Activated CD4-positive, alpha-beta T cell treated with anti-CD3 and anti-CD28 coated beads, Interleukin-2, amount 10 ng/mL, durations not matched to agents 24 days and 14 days (primary cell): ENCODE measurements at regions not wholly inside any gene's neighbourhood (a gene's known extent, or its start where the extent isn't known, plus 50 kb on each side); places are given as distances from the start of the nearest gene placed in this dataset.
"Not testable (repeated sequence)": the region's sequence is repeated elsewhere in the genome, so short reads cannot be mapped to it uniquely, and the experiment has no call there.

Source experiments
- DNase-seq: peaks from one replicate; pipeline ENCODE4 v3.0.0; 2022
- H3K27ac Mint-ChIP-seq: one replicate; pipeline ENCODE4 v1.8.0; 2022; ENCODE audit warnings: mild to moderate bottlenecking, mixed read lengths
- H3K27me3 Mint-ChIP-seq: one replicate; pipeline ENCODE4 v1.8.0; 2022; ENCODE audit warnings: mixed read lengths
- H3K36me3 Mint-ChIP-seq: one replicate; pipeline ENCODE4 v1.8.0; 2022; ENCODE audit warnings: low read depth, mild to moderate bottlenecking, mixed read lengths
- H3K4me1 Mint-ChIP-seq: one replicate; pipeline ENCODE4 v1.8.0; 2021; ENCODE audit warnings: mixed read lengths
- H3K4me3 Mint-ChIP-seq: one replicate; pipeline ENCODE4 v1.8.0; 2022; ENCODE audit warnings: mild to moderate bottlenecking, moderate library complexity, mixed read lengths
- H3K9me3 Mint-ChIP-seq: one replicate; pipeline ENCODE4 v1.8.0; 2021; ENCODE audit warnings: mixed read lengths
- intact Hi-C: fragments of 100-400 bp; cut with micrococcal nuclease; formaldehyde crosslinking; loops from one replicate; pipeline ENCODE4 v1.15.1; 2023

DNA sequence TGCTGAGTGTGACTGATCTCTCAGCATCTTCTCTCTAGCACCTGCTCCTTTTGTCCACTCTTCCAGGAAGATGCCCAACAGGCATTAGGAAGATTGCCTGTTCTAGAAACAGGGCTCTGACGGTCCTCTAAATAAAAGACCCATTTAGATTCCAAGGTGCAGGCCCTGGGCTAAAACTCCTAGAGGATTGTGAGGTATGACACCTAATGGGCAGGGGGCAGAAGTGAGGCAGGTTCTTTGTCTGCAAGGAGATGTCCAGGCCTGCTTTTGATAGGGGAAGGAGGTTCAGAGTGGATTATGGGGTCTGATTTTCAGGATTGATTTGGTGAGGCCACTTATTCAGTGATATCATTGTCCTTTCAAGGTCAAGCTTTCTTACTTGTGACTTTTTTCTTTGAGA lies 140.8 kb upstream of the TRPC7 start:
- Mint-ChIP-seq H3K36me3 (no peaks in the 10 kb centered on the region), H3K9me3 (no peaks in the 10 kb centered on the region), H3K4me1 (no peaks in the 10 kb centered on the region), H3K27me3 (no peaks in the 10 kb centered on the region), H3K4me3 (no peak overlapping the region), H3K27ac (no peak overlapping the region)
- DNase-seq: no peak
- intact Hi-C loops: no loop called here

DNA sequence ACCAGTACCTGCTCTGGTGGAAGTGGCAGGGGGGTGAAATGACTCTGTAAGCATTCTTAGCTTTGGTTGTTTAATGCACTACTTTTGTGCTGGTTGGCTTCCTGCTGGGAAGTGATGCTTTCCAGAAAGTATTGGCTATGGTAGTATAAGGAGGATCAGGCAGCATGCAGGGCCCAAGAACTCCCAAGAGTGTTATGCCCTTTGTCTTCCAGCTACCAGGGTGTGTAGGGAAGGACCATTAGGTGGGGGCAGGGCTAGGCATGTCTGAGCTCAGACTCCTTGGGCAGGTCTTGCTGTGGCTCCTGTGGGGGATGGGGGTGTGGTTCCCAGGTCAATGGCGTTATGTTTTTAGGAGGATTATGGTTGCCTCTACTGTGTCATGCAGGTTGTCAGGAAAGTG lies 135.8 kb upstream of the TRPC7 start:
- no peak for DNase-seq
- Mint-ChIP-seq H3K9me3 (no peaks in the 10 kb centered on the region), H3K4me3 (no peak overlapping the region), H3K27me3 (no peaks in the 10 kb centered on the region), H3K36me3 (no peaks in the 10 kb centered on the region), H3K27ac (no peak overlapping the region), H3K4me1 (no peaks in the 10 kb centered on the region)
- intact Hi-C loops: no loop called here

DNA sequence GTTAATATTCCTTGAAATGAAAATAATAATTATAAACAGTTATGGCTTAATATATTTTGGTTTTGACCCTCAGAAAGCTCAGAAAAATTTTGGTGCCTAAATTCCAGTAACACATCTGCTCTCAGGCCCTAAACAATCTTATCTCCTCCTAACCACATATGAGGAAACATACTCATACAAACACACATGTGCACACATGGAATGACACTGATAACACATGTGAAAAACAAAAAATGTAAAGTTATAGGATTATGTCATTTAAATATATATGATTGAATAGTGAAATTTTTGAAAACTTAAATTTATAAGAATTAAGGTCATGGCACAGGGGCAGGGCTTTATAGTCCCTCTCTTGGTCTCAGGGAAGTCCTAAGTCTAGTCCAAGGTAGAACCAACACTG lies 127.2 kb upstream of the TRPC7 start:
- H3K4me3 Mint-ChIP-seq: no peak overlapping the region
- no peaks in the 10 kb centered on the region for H3K36me3 Mint-ChIP-seq
- H3K9me3 Mint-ChIP-seq: no peaks in the 10 kb centered on the region
- H3K27me3 Mint-ChIP-seq: no peaks in the 10 kb centered on the region
- H3K27ac Mint-ChIP-seq: no peak overlapping the region
- H3K4me1 Mint-ChIP-seq: no peaks in the 10 kb centered on the region
- no peak for DNase-seq
- intact Hi-C loops: no loop called here

DNA sequence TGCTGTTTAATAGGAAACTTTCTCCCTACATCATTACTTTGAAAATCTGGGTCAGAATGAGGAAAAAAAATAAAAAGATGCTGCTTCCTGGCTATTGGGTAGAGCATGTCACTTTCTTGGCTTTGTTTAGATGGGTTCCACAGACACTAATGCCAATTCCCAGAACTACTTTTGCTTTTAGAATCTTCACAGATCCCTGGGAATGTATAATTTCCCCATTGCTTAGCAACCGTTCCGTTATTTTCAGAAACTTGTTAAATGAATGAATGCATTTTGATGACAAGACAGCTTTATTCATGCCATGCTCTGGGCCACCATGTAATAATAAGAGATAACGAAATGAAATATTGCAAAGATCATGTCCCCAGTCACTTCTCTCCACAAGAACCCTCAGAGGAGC lies 126.5 kb upstream of the TRPC7 start:
- no peaks in the 10 kb centered on the region for H3K9me3 Mint-ChIP-seq
- intact Hi-C loops: no loop called here
- no peak for DNase-seq
- no peaks in the 10 kb centered on the region for H3K4me1 Mint-ChIP-seq
- H3K27me3 Mint-ChIP-seq: no peaks in the 10 kb centered on the region
- H3K4me3 Mint-ChIP-seq: no peak overlapping the region
- no peaks in the 10 kb centered on the region for H3K36me3 Mint-ChIP-seq
- H3K27ac Mint-ChIP-seq: no peak overlapping the region

DNA sequence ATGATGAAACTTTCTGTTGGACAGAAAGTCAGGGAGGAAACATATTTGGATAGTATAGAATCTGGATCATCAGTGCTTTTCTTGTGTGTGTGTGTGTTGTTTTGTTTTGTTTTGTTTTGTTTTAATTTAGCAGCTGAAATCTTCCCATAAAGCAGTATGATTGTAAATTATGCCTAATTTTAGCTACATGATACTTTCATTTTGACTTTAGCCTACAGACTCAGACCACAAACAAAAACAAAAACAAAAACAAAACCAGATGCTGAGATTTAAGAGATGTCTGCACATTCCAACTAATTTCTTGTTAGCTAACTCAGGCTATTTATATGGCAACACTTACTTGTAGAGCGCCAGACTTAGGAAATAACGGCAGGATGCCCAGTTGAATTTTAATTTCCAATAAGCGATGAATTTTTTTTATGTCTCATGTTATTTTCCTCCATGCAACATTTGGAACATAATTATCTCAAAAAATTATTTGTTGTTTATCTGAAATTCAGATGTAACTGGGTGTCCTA lies 119.5 kb upstream of the TRPC7 start:
- H3K9me3 Mint-ChIP-seq: no peaks in the 10 kb centered on the region
- no peak for DNase-seq
- H3K27ac Mint-ChIP-seq: no peak overlapping the region
- no peaks in the 10 kb centered on the region for H3K4me1 Mint-ChIP-seq
- H3K27me3 Mint-ChIP-seq: no peaks in the 10 kb centered on the region
- H3K4me3 Mint-ChIP-seq: no peak overlapping the region
- intact Hi-C loops: no loop called here
- H3K36me3 Mint-ChIP-seq: no peaks in the 10 kb centered on the region

DNA sequence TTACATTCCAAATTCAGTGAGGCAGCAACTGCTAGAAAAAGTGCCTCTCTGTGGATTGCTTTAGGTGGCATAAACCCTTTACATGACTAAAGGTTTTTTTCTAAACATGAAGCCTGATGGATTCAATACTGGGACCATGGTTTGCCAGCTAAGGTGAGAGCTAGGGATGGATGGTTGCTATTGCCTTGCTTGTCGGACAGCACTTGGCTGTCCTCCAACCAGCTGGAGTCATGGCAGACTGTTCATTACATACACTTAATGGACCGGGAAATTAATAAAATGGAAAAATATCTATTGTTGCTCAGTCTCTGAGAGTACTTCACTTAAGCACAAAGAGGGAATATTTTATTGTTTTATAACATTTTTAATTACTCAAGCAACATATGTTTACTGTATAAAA lies 116.9 kb upstream of the TRPC7 start:
- no peaks in the 10 kb centered on the region for H3K9me3 Mint-ChIP-seq
- H3K36me3 Mint-ChIP-seq: no peaks in the 10 kb centered on the region
- intact Hi-C loops: no loop called here
- H3K4me1 Mint-ChIP-seq: no peaks in the 10 kb centered on the region
- no peak overlapping the region for H3K4me3 Mint-ChIP-seq
- no peak for DNase-seq
- H3K27me3 Mint-ChIP-seq: no peaks in the 10 kb centered on the region
- no peak overlapping the region for H3K27ac Mint-ChIP-seq

DNA sequence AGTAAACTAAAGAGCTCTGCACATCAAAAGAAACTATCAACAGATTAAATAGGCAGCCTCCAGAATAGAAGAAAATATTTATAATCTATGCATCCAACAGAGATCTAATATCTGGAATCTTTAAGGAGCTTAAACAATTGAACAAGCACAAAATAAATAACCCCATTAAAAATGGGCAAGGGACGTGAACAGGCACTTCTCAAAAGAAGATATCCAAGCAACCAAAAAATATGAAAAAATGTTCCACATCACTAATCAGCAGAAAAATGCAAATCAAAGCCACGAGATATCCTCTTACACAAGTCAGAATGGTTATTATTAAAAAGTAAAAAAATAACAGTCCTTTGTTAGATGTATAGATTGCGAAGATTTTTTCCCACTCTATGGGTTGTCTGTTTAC lies 109.1 kb upstream of the TRPC7 start:
- intact Hi-C loops: no loop called here

DNA sequence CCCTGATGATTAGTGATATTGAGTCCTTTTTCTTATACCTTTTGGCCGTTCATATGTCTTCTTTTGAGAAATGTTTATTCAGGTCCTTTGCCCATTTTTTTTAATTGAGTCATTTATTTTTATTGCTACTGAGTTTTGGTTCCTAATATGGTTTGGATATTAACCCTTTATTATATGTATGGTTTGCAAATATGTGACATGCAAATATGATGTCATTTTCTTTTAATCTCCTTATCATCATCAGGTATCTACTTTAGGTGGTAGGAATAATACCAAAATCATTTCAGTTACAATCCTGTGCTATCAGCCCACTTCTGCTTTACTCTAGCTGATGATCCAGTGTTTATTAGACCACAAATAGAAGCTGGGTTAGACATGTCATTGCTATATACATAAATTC lies 102.3 kb upstream of the TRPC7 start:
- Mint-ChIP-seq H3K27me3 (no peaks in the 10 kb centered on the region), H3K4me3 (no peak overlapping the region), H3K9me3 (no peaks in the 10 kb centered on the region), H3K36me3 (no peaks in the 10 kb centered on the region), H3K4me1 (no peaks in the 10 kb centered on the region), H3K27ac (no peak overlapping the region)
- no peak for DNase-seq
- intact Hi-C loops: no loop called here

More for the DNA sequence above, 109.1 kb upstream of the TRPC7 start:
- H3K9me3 Mint-ChIP-seq: no peaks in the 10 kb centered on the region
- H3K27me3 Mint-ChIP-seq: no peaks in the 10 kb centered on the region
- DNase-seq: no peak
- H3K4me3 Mint-ChIP-seq: no peak overlapping the region
- H3K36me3 Mint-ChIP-seq: no peaks in the 10 kb centered on the region
- H3K4me1 Mint-ChIP-seq: no peaks in the 10 kb centered on the region
- no peak overlapping the region for H3K27ac Mint-ChIP-seq

DNA sequence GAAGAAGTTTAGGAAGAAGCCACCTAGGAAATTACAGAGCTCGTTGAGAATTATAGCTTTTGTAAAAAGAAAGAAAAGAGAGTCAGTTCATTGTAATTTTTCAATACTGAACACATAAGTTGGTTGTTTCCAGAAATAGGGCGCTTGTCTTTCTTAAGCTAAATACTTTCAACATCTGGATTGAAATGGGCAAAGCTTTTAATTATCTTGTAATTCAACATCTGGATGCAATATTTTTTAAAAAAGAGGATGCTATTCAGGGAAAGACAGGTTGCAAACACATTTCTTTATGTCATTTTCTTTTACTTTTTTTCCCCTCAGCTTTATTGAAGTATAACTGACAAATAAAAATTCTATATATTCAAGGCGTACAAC lies 100.7 kb upstream of the TRPC7 start:
- no peak overlapping the region for H3K4me3 Mint-ChIP-seq
- no peaks in the 10 kb centered on the region for H3K36me3 Mint-ChIP-seq
- H3K4me1 Mint-ChIP-seq: no peaks in the 10 kb centered on the region
- H3K27me3 Mint-ChIP-seq: no peaks in the 10 kb centered on the region
- no peak overlapping the region for H3K27ac Mint-ChIP-seq
- intact Hi-C loops: no loop called here
- H3K9me3 Mint-ChIP-seq: no peaks in the 10 kb centered on the region
- DNase-seq: no peak

DNA sequence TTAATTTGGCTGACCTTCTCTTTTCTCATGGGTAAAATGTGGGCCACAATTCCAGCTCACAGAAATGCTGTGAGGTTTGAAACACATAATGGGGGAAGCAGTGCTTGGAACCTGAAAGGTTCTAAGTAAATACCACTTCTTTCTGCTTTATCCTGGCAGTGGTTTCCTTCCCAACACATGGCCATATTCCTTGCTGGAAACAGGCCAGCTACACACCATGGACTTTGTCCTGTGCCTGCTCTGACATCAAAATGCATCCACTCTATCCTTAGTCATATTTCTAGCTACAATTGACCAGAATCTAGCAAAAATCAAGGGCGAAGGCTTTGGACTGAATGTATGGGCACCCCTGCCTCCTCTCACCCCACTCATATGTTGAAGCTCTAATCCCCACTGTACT lies 93.1 kb upstream of the TRPC7 start:
- Mint-ChIP-seq H3K9me3 (no peaks in the 10 kb centered on the region), H3K27me3 (no peaks in the 10 kb centered on the region), H3K4me1 (no peaks in the 10 kb centered on the region), H3K4me3 (no peak overlapping the region), H3K27ac (no peak overlapping the region), H3K36me3 (no peaks in the 10 kb centered on the region)
- intact Hi-C loops: no loop called here
- no peak for DNase-seq

DNA sequence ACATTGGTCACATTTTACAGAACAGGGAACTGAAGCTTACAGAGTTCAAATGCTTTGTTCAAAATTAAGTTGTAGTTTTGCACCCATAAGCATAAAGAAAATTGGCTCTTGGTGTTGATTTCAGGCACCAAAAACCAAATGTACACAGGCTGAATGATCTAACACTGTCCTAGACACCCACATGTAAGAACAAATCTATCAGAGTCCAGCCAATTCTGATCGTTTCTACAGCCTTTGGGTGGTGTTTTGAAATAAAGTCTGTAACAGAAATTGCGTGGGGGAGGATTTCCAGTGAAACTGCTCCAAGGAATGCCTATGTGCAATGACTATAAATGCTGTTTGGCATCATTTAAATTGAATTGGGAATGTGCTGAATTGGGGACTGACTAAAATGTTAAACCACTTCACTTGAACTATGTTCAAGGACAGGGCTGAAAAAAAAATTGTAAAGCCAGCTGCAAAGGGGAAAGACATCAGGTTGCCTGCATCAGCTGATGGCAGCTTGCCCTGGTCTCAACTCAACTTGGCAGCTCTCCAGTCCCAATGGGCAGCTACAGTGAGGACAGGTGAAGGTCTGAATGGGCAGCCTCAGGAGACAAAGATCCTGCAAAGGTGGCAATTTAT lies 92.2 kb upstream of the TRPC7 start:
- H3K4me1 Mint-ChIP-seq: no peaks in the 10 kb centered on the region
- intact Hi-C loops: no loop called here
- DNase-seq: no peak
- H3K27ac Mint-ChIP-seq: no peak overlapping the region
- H3K27me3 Mint-ChIP-seq: no peaks in the 10 kb centered on the region
- no peaks in the 10 kb centered on the region for H3K9me3 Mint-ChIP-seq
- no peak overlapping the region for H3K4me3 Mint-ChIP-seq
- H3K36me3 Mint-ChIP-seq: no peaks in the 10 kb centered on the region

DNA sequence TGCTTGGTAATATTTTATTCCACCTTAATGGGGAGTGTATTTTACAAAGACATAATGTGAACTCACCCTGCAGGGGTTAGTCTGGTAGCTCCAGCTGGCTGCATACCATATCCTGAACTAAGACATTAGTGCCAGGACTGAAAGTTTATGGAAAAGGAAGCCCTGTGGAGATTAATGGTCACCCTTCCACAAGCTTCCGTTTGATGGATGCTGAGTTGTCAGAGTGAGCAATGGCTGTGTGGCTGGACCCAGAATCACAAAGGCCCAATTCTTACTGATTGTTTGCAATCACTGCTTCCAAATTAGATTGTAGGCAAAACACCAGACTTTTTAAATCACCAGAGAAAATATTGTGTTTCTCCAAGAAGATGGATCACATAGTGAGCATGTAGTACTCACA lies 90.1 kb upstream of the TRPC7 start:
- no peaks in the 10 kb centered on the region for H3K36me3 Mint-ChIP-seq
- peaks cover 6% of the 10 kb centered on the region for H3K9me3 Mint-ChIP-seq
- DNase-seq: no peak
- no peaks in the 10 kb centered on the region for H3K27me3 Mint-ChIP-seq
- no peak overlapping the region for H3K4me3 Mint-ChIP-seq
- no peaks in the 10 kb centered on the region for H3K4me1 Mint-ChIP-seq
- intact Hi-C loops: no loop called here
- no peak overlapping the region for H3K27ac Mint-ChIP-seq

DNA sequence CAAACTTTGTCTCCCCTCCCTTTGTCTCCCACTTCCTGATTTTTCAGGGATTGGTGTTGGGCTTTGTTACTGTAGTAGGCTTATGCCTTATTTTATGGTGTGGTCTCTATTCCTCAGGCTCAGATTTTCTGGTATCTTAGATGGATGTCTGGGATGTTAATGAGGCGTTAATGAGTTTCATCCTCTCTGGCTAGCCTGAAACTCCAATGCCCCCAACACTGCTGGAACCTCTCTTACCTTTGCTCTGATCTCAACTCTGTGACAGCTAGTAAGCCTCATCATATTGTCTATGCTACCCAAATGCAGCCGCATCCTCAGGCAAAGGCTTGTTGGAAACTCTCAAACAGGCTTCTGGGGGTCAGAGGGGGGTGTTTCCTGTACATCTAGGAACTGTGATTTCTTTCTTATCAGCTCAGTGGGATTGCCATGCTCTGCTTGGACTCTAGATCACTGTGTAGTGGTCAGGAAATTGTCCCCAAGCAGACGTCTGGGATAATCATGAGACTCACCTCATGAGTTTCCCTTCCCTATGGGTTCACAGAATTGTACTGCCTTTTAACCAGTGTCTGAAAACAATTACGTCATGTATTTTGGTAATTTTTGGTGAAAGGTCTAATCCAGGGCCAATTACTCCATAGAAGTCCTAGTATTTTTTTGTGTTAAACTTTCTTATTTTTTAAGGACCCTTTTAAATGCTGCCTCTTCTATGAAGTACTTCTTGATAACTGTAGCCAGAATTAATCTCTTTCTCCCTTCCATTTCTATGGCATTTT lies 88.8 kb upstream of the TRPC7 start:
- H3K27me3 Mint-ChIP-seq: no peaks in the 10 kb centered on the region
- no peak overlapping the region for H3K27ac Mint-ChIP-seq
- intact Hi-C loops: no loop called here
- H3K9me3 Mint-ChIP-seq: peaks cover 16% of the 10 kb centered on the region
- no peaks in the 10 kb centered on the region for H3K36me3 Mint-ChIP-seq
- no peak for DNase-seq
- H3K4me3 Mint-ChIP-seq: no peak overlapping the region
- H3K4me1 Mint-ChIP-seq: peaks cover 1% of the 10 kb centered on the region

DNA sequence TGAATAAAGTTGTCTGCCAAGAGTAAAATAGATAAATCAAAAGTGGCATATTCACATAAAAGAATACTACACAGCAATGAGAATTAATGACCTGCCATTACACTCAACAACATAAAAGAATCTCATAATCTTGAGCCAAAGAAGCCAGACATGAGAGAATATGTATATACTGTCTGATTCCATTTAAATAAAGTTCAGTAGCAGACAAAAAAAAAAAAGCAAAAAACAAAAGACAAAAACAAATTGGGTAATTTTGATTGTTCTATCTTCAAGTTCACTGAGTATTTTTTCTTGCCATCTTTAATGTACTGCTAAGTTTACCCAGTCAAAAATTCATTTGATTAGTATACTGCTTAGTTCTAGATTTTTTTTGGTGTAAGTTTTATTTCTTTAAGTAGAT lies 87.9 kb upstream of the TRPC7 start:
- DNase-seq: no peak
- intact Hi-C loops: no loop called here
- H3K4me3 Mint-ChIP-seq: no peak overlapping the region
- no peaks in the 10 kb centered on the region for H3K27me3 Mint-ChIP-seq
- H3K36me3 Mint-ChIP-seq: no peaks in the 10 kb centered on the region
- H3K27ac Mint-ChIP-seq: no peak overlapping the region
- peaks cover 4% of the 10 kb centered on the region for H3K4me1 Mint-ChIP-seq
- H3K9me3 Mint-ChIP-seq: peaks cover 20% of the 10 kb centered on the region

DNA sequence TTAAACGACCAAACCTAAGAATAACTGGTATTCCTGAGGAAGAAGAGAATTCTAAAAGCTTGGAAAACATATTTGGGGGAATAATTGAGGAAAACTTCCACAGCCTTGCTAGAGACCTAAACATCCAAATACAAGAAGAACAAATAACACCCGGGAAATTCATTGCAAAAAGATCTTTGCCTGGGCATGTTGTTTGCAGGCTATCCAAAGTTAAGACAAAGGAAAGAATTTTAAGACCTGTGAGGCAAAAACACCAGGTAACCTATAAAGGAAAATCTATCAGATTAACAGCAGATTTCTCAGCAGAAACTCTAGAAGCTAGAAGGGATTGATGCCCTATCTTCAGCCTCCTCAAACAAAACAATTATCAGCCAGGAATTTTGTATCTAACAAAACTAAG lies 82.2 kb upstream of the TRPC7 start:
- H3K4me1 Mint-ChIP-seq, H3K27me3 Mint-ChIP-seq, H3K27ac Mint-ChIP-seq, H3K4me3 Mint-ChIP-seq, H3K36me3 Mint-ChIP-seq, intact Hi-C loops, DNase-seq: not testable (repeated sequence)
- peaks cover 20% of the 10 kb centered on the region for H3K9me3 Mint-ChIP-seq
